ENCODE measurements at regions not wholly inside any gene's neighbourhood (a gene's known extent, or its start where the extent isn't known, plus 50 kb on each side); places are given as distances from the start of the nearest gene placed in this dataset.

DNA sequence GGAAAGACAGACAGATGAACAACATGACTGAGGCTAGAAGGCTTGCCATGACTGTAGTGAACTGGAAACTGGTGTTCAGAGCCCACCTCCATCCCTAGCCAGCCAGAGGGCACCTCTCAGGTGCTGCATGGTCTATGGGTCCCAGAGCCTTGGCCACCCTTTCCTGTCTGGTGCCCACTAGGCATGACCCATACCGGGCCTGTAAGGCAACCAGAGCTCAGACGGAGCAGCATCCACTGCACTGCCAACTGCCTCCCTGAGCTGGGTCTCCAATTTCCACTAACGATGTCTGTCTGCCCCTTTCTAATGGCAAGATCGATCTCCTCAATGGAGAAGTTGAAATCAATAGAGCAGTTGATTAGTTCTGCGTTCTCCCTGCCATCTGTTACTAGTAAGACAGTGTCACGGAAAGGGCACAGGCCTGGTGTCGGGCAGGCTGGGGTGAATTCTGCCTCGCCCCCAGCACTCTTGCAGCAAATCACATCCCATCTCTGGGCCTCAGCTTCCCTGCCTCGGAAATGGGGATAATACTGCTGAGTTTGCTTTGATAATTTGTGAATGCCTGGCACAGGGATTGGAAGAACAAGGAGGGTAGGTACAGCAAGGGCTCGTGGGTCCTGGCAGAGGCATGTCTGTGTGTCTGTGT lies 172.3 kb upstream of the MVB12B start:
- Histone ChIP-seq H3K4me3 (replicated peaks in 1 of 3; ENCODE audit: low read depth in 2 of 3, low read length in 3 of 3) (no peak overlapping the region), H3K4me1 (ENCODE audit: control insufficient read depth in 1 of 2, insufficient read depth in 2 of 2, low read length in 2 of 2) (no peaks in the 10 kb centered on the region), H3K79me2 (ENCODE audit: insufficient read depth, low read length) (no peaks in the 10 kb centered on the region), H3K9ac (ENCODE audit: insufficient read depth, low read length, poor library complexity, severe bottlenecking) (no peak overlapping the region), H3K27ac (ENCODE audit: low read depth in 1 of 2, low read length in 2 of 2) (no peak overlapping the region), H3K9me3 (replicated peaks in 1 of 2; ENCODE audit: control insufficient read depth in 1 of 2, insufficient read depth in 1 of 2, low read length in 2 of 2) (no peaks in the 10 kb centered on the region), H3K4me2 (replicated peaks; ENCODE audit: extremely low read depth, low read length, poor library complexity, severe bottlenecking) (no peak overlapping the region), H2AFZ (ENCODE audit: insufficient read depth, low read depth, low read length, poor library complexity, severe bottlenecking) (no peak overlapping the region), H3K36me3 (replicated peaks in 1 of 2; ENCODE audit: control insufficient read depth in 1 of 2, insufficient read depth in 2 of 2, low read length in 2 of 2) (no peaks in the 10 kb centered on the region), H4K20me1 (ENCODE audit: insufficient read depth, low read length) (no peaks in the 10 kb centered on the region), H3K27me3 (ENCODE audit: control insufficient read depth in 2 of 2, insufficient read depth in 2 of 2, low read length in 2 of 2) (no peaks in the 10 kb centered on the region)
- Mint-ChIP-seq H3K9me3 (no peaks in the 10 kb centered on the region), H3K4me3 (no peak overlapping the region), H3K27me3 (ENCODE audit: low read depth in 3 of 3) (peaks cover 2 to 11% (median 6%) of the 10 kb centered on the region in 3 donors), H3K4me1 (no peaks in the 10 kb centered on the region), H3K27ac (no peak overlapping the region), H3K36me3 (no peaks in the 10 kb centered on the region)
- WGBS (ENCODE audit: insufficient coverage): 95% methylated on average over 4 of the region's 10 CpGs
- intact Hi-C loops (cut with micrococcal nuclease): no loop called here
- DNase-seq: no peak
- TF ChIP-seq, protein P1, sequence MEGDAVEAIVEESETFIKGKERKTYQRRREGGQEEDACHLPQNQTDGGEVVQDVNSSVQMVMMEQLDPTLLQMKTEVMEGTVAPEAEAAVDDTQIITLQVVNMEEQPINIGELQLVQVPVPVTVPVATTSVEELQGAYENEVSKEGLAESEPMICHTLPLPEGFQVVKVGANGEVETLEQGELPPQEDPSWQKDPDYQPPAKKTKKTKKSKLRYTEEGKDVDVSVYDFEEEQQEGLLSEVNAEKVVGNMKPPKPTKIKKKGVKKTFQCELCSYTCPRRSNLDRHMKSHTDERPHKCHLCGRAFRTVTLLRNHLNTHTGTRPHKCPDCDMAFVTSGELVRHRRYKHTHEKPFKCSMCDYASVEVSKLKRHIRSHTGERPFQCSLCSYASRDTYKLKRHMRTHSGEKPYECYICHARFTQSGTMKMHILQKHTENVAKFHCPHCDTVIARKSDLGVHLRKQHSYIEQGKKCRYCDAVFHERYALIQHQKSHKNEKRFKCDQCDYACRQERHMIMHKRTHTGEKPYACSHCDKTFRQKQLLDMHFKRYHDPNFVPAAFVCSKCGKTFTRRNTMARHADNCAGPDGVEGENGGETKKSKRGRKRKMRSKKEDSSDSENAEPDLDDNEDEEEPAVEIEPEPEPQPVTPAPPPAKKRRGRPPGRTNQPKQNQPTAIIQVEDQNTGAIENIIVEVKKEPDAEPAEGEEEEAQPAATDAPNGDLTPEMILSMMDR (IDR thresholded peaks at IDR 0.05): no peak

DNA sequence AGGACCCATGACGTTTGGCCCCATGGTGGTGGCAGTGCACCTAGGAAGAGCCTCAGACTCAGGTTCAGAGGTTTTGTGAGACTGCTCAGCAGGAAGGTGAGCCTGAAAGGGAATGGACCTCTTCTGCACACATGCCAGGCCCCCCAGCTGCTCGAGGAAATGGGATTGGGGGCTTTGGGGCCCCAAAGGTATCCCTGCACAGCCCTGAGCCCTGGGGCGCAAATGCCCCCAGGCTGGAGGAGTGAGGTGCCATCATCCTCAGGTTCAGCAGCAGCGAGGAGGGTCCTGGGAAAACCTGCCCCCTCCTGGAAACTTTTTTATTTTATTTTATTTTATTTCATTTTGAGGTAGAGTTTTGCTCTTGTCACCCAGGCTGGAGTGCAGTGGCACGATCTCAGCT lies 171.8 kb upstream of the MVB12B start:
- Mint-ChIP-seq H3K9me3 (no peaks in the 10 kb centered on the region), H3K27me3 (ENCODE audit: low read depth in 3 of 3) (peaks cover 2 to 11% (median 6%) of the 10 kb centered on the region in 3 donors), H3K4me1 (no peaks in the 10 kb centered on the region), H3K36me3 (no peaks in the 10 kb centered on the region), H3K27ac (no peak overlapping the region), H3K4me3 (no peak overlapping the region)
- no peaks in the 10 kb centered on the region for H3K4me1 ChIP-seq (ENCODE audit: control insufficient read depth in 1 of 2, insufficient read depth in 2 of 2, low read length in 2 of 2)
- H3K9me3 ChIP-seq (replicated peaks in 1 of 2; ENCODE audit: control insufficient read depth in 1 of 2, insufficient read depth in 1 of 2, low read length in 2 of 2): no peaks in the 10 kb centered on the region
- no peak overlapping the region for H2AFZ ChIP-seq (ENCODE audit: insufficient read depth, low read depth, low read length, poor library complexity, severe bottlenecking)
- no peaks in the 10 kb centered on the region for H3K36me3 ChIP-seq (replicated peaks in 1 of 2; ENCODE audit: control insufficient read depth in 1 of 2, insufficient read depth in 2 of 2, low read length in 2 of 2)
- H3K27ac ChIP-seq (ENCODE audit: low read depth in 1 of 2, low read length in 2 of 2): no peak overlapping the region
- H3K4me3 ChIP-seq (replicated peaks in 1 of 3; ENCODE audit: low read depth in 2 of 3, low read length in 3 of 3): no peak overlapping the region
- intact Hi-C loops (cut with micrococcal nuclease): no loop called here
- WGBS (ENCODE audit: insufficient coverage): 58% methylated on average over 2 of the region's 5 CpGs
- no peak overlapping the region for H3K4me2 ChIP-seq (replicated peaks; ENCODE audit: extremely low read depth, low read length, poor library complexity, severe bottlenecking)
- H4K20me1 ChIP-seq (ENCODE audit: insufficient read depth, low read length): no peaks in the 10 kb centered on the region
- TF ChIP-seq, protein P1 (IDR thresholded peaks at IDR 0.05): no peak
- H3K79me2 ChIP-seq (ENCODE audit: insufficient read depth, low read length): no peaks in the 10 kb centered on the region
- no peak for DNase-seq
- no peak overlapping the region for H3K9ac ChIP-seq (ENCODE audit: insufficient read depth, low read length, poor library complexity, severe bottlenecking)
- H3K27me3 ChIP-seq (ENCODE audit: control insufficient read depth in 2 of 2, insufficient read depth in 2 of 2, low read length in 2 of 2): no peaks in the 10 kb centered on the region

Measured in CD14-positive monocyte (primary cell).